ENCODE measurements at regions not wholly inside any gene's neighbourhood (a gene's known extent, or its start where the extent isn't known, plus 50 kb on each side); places are given as distances from the start of the nearest gene placed in this dataset.

DNA sequence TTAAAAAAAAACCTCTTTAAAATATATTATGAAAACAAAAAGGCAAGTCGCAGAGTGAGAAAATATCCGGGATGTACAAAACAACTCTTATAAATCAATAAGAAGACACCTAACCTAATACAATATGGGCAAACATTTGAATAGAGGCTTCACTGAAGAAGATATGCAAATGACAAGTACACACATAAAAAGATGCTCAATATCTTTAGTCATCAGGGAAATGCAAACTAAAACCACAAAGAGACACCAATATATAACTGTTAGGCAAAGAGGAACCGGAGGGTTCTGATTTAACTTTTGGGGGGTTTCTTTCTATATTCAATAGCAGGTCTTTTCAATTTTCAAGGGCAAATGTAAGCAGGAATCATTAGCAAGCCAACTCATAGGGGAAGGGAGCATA lies 480.7 kb upstream of the SPTLC3 start:
- TF ChIP-seq, protein P1, sequence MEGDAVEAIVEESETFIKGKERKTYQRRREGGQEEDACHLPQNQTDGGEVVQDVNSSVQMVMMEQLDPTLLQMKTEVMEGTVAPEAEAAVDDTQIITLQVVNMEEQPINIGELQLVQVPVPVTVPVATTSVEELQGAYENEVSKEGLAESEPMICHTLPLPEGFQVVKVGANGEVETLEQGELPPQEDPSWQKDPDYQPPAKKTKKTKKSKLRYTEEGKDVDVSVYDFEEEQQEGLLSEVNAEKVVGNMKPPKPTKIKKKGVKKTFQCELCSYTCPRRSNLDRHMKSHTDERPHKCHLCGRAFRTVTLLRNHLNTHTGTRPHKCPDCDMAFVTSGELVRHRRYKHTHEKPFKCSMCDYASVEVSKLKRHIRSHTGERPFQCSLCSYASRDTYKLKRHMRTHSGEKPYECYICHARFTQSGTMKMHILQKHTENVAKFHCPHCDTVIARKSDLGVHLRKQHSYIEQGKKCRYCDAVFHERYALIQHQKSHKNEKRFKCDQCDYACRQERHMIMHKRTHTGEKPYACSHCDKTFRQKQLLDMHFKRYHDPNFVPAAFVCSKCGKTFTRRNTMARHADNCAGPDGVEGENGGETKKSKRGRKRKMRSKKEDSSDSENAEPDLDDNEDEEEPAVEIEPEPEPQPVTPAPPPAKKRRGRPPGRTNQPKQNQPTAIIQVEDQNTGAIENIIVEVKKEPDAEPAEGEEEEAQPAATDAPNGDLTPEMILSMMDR (IDR thresholded peaks at IDR 0.05) = no peak
- TF ChIP-seq POLR2A (IDR thresholded peaks at IDR 0.05) (no peak), POLR2AphosphoS5 (IDR thresholded peaks at IDR 0.05) (no peak)
